ENCODE measurements at regions not wholly inside any gene's neighbourhood (a gene's known extent, or its start where the extent isn't known, plus 50 kb on each side); places are given as distances from the start of the nearest gene placed in this dataset.

- Histone ChIP-seq H3K27me3 (ENCODE audit: insufficient read depth, low read depth, low read length) (no peaks in the 10 kb centered on the region), H3K36me3 (ENCODE audit: insufficient read depth, low read length) (no peaks in the 10 kb centered on the region), H3K4me3 (ENCODE audit: low read length) (no peak overlapping the region), H3K27ac (ENCODE audit: low read length) (no peak overlapping the region), H4K20me1 (ENCODE audit: insufficient read depth) (no peaks in the 10 kb centered on the region), H2AFZ (ENCODE audit: low read depth, low read length) (no peak overlapping the region), H3K9me3 (ENCODE audit: low read length) (no peaks in the 10 kb centered on the region), H3K9me2 (ENCODE audit: insufficient read depth, low read length) (no peaks in the 10 kb centered on the region), H3K79me2 (replicated peaks; ENCODE audit: insufficient read depth, low read length) (no peaks in the 10 kb centered on the region), H3F3A (ENCODE audit: insufficient read depth, low read length, poor library complexity, severe bottlenecking) (no peaks in the 10 kb centered on the region), H3K4me2 (ENCODE audit: low read length) (no peak overlapping the region), H3K9ac (ENCODE audit: low read length) (no peak overlapping the region)
- TF ChIP-seq EP300 (conservative IDR thresholded peaks at IDR 0.05; ENCODE audit: poor library complexity, severe bottlenecking) (no peak), SMC3 (conservative IDR thresholded peaks at IDR 0.05; ENCODE audit: poor library complexity) (no peak), RAD21 (conservative IDR thresholded peaks at IDR 0.05) (no peak), EZH2 (IDR thresholded peaks at IDR 0.05; ENCODE audit: borderline replicate concordance, insufficient read depth, low read length, poor library complexity, severe bottlenecking) (no peak), MXI1 (conservative IDR thresholded peaks at IDR 0.05; ENCODE audit: poor library complexity, severe bottlenecking) (no peak), CTCF (IDR thresholded peaks at IDR 0.05; ENCODE audit: poor library complexity, severe bottlenecking) (no peak), POLR2AphosphoS5 (IDR thresholded peaks at IDR 0.05) (no peak), REST (IDR thresholded peaks at IDR 0.05; ENCODE audit: borderline replicate concordance) (no peak), TAF1 (IDR thresholded peaks at IDR 0.05; ENCODE audit: low read depth) (no peak)
These were observed 243.0 kb downstream of the IRX2 start for GRCh38 chr5:2508514-2508913.

- TF ChIP-seq CTCF (IDR thresholded peaks at IDR 0.05; ENCODE audit: poor library complexity, severe bottlenecking) (no peak), MXI1 (conservative IDR thresholded peaks at IDR 0.05; ENCODE audit: poor library complexity, severe bottlenecking) (no peak), EZH2 (IDR thresholded peaks at IDR 0.05; ENCODE audit: borderline replicate concordance, insufficient read depth, low read length, poor library complexity, severe bottlenecking) (no peak)
- Histone ChIP-seq H3K9ac (ENCODE audit: low read length) (no peak overlapping the region), H3F3A (ENCODE audit: insufficient read depth, low read length, poor library complexity, severe bottlenecking) (no peaks in the 10 kb centered on the region), H3K9me3 (ENCODE audit: low read length) (no peaks in the 10 kb centered on the region), H3K79me2 (replicated peaks; ENCODE audit: insufficient read depth, low read length) (no peaks in the 10 kb centered on the region), H4K20me1 (ENCODE audit: insufficient read depth) (no peaks in the 10 kb centered on the region), H3K27me3 (ENCODE audit: insufficient read depth, low read depth, low read length) (no peaks in the 10 kb centered on the region), H3K27ac (ENCODE audit: low read length) (no peak overlapping the region), H3K36me3 (ENCODE audit: insufficient read depth, low read length) (no peaks in the 10 kb centered on the region), H3K4me3 (ENCODE audit: low read length) (no peak overlapping the region), H2AFZ (ENCODE audit: low read depth, low read length) (no peak overlapping the region), H3K9me2 (ENCODE audit: insufficient read depth, low read length) (no peaks in the 10 kb centered on the region), H3K4me2 (ENCODE audit: low read length) (no peak overlapping the region)
These were observed 243.9 kb downstream of the IRX2 start for GRCh38 chr5:2507611-2508010.

Data from neural cell (in vitro differentiated cells).